HEK293T (cell line): ENCODE measurements at regions not wholly inside any gene's neighbourhood (a gene's known extent, or its start where the extent isn't known, plus 50 kb on each side); places are given as distances from the start of the nearest gene placed in this dataset.

Experiments used
- BHLHE40 ChIP-seq: fragments of 450-650 bp; IDR thresholded peaks from 2 replicates; pipeline ENCODE4 v1.6.1; 2016; ENCODE audit warnings: mild to moderate bottlenecking, moderate library complexity, borderline replicate concordance
- FOXK2 ChIP-seq: fragments of 450-650 bp; IDR thresholded peaks from 2 replicates; pipeline ENCODE4 v1.6.1; 2016; ENCODE audit warnings: mild to moderate bottlenecking
- FOXM1 ChIP-seq: fragments of 450-650 bp; IDR thresholded peaks from 2 replicates; pipeline ENCODE4 v1.6.1; 2017; ENCODE audit warnings: mild to moderate bottlenecking, borderline replicate concordance
- L3MBTL2 ChIP-seq: fragments of 450-650 bp; conservative IDR thresholded peaks from 2 replicates; pipeline ENCODE4 v1.6.1; 2016; ENCODE audit warnings: mild to moderate bottlenecking
- SP1 ChIP-seq: fragments of 450-650 bp; IDR thresholded peaks from 2 replicates; pipeline ENCODE4 v1.6.1; 2017
- SUZ12 ChIP-seq: fragments of 450-650 bp; IDR thresholded peaks from 2 replicates; pipeline ENCODE4 v1.6.1; 2016; ENCODE audit warnings: mild to moderate bottlenecking
- TARDBP ChIP-seq: fragments of 450-650 bp; IDR thresholded peaks from 2 replicates; pipeline ENCODE4 v1.6.1; 2016

DNA sequence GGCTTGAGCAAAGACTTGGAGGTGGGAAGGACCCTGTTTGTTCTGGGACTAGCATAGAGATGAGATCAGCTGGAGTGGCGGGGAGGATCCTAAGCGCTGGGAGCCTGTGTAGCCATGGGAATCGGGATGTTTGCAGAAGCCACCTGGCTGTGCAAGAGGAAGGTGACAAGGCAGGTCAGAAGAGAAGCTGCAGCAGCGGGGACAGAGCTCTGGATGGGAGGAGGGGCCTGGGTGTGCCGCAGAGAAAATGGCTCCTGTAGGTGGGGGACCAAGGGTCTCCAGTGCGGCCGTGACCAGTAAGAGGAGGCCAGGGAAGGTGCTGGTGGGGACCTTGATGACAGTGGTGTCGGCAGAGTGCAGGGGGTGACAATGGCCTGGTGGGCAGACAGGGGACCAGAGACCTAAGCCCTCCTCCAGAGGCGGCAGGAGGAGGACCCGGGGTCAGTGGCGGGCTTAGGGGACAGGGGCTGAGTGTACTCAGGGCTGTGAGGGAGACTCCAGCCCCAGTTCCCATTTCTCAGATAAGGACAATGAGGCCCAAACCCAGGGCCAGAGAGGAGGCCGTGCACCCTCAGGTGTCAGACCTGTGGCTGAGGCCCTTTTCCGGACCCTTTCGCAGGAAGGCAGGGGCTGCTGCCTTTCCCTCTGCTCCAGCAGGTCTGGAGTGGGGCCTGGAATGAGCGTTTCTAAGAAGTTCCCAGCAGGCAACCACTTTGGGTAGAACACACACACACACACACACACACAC lies 206.6 kb upstream of the RTL1 start:
- TF ChIP-seq SUZ12 (no peak), BHLHE40 (no peak), L3MBTL2 (no peak), SP1 (no peak), FOXK2 (no peak), FOXM1 (no peak), TARDBP (no peak)
